ENCODE measurements at regions not wholly inside any gene's neighbourhood (a gene's known extent, or its start where the extent isn't known, plus 50 kb on each side); places are given as distances from the start of the nearest gene placed in this dataset.

DNA sequence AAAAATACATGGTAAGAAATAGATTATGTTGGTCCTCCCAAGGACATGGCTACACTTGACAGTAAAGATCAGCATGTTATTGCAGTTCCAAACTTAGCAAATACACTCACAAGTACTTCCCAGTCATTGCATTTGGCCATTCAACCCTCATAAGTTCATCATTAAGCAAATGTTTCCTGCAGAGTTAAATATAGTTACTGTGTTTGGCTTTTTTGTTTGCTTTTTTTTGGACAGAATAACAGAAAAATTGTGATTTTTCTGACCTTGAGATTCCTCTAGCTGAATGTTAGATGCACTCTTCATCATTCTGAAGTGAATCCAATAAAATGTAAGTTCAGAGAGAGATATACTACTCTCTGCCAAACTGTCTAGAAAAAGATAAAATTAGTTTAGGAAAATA, 295.3 kb downstream of the GPD2 start:
- H3K27me3 ChIP-seq (ENCODE audit: control insufficient read depth in 1 of 2, insufficient read depth in 2 of 2, low read length in 2 of 2), result no peaks in the 10 kb centered on the region
- H3K9ac ChIP-seq (ENCODE audit: low read length), result no peak overlapping the region
- no peaks in the 10 kb centered on the region for H3K9me3 ChIP-seq (ENCODE audit: low read length)
- H3K36me3 ChIP-seq (ENCODE audit: insufficient read depth, low read length), result no peaks in the 10 kb centered on the region
- no peak overlapping the region for H3K27ac ChIP-seq (ENCODE audit: low read depth, low read length)
- no peaks in the 10 kb centered on the region for H3K4me1 ChIP-seq (ENCODE audit: insufficient read depth, low read length)
- no peak overlapping the region for H3K4me3 ChIP-seq (ENCODE audit: low read depth in 1 of 2, low read length in 2 of 2)

DNA sequence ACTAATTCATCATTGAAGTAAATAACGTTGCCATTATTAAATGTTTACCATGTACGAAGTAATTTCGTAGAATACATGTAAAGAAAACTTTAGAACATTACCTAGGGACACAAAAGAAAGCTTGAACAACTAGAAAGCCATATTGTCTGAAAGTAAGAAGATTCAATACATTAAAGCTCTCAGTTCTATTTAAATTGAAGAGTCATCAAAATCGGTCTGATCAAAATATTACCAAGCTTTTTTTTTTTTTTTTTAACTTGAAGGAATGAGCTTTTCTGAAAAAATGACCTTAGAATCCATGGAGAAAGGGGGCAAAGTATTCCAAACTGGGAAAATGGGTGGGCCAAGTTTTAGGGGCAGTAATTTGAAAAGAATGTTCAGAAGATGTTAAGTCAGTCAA, 300.8 kb downstream of the GPD2 start:
- Histone ChIP-seq H3K9ac (ENCODE audit: low read length) (no peak overlapping the region), H3K4me3 (ENCODE audit: low read depth in 1 of 2, low read length in 2 of 2) (no peak overlapping the region), H3K9me3 (ENCODE audit: low read length) (no peaks in the 10 kb centered on the region), H3K27ac (ENCODE audit: low read depth, low read length) (no peak overlapping the region), H3K4me1 (ENCODE audit: insufficient read depth, low read length) (no peaks in the 10 kb centered on the region), H3K27me3 (ENCODE audit: control insufficient read depth in 1 of 2, insufficient read depth in 2 of 2, low read length in 2 of 2) (no peaks in the 10 kb centered on the region), H3K36me3 (ENCODE audit: insufficient read depth, low read length) (no peaks in the 10 kb centered on the region)

DNA sequence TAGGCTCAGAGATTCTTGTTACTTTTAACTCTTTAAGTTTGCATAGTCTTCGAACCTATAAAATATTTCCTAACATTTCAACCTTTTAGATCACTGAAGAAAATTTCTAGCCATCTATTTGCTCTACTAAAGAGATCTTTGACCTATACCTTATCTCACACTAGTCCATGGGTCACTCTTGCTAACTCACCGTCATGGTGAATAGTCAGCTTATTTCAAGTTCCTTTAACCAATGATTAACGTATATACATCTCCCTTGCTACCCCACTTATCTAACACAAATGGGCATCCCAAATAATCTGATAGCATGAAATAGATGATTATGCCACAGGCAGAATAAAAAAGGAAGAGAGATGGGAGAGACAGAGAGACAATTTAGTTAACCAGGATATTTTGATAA, 303.1 kb downstream of the GPD2 start:
- Histone ChIP-seq H3K4me1 (ENCODE audit: insufficient read depth, low read length) (no peaks in the 10 kb centered on the region), H3K9ac (ENCODE audit: low read length) (no peak overlapping the region), H3K27ac (ENCODE audit: low read depth, low read length) (no peak overlapping the region), H3K4me3 (ENCODE audit: low read depth in 1 of 2, low read length in 2 of 2) (no peak overlapping the region), H3K36me3 (ENCODE audit: insufficient read depth, low read length) (no peaks in the 10 kb centered on the region), H3K9me3 (ENCODE audit: low read length) (no peaks in the 10 kb centered on the region), H3K27me3 (ENCODE audit: control insufficient read depth in 1 of 2, insufficient read depth in 2 of 2, low read length in 2 of 2) (no peaks in the 10 kb centered on the region)

DNA sequence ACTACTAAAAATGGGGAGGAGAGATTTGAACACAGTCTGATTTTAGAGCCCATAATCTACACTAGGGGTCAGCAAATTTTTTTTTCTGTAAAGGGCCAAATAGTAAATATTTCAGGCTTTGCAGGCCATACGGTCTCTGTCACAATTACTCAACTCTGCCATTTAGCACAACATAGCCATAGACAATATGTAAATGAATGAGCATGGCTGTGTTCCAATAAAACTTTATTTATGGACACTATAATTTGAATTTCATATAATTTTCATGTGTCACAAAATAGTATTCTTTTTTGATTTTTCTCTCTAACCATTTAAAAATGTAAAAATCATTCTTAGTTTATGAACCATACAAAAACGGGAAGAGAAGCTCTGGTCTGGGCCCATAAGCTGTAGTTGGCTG, 309.4 kb downstream of the GPD2 start:
- Histone ChIP-seq H3K9me3 (ENCODE audit: low read length) (no peaks in the 10 kb centered on the region), H3K36me3 (ENCODE audit: insufficient read depth, low read length) (no peaks in the 10 kb centered on the region), H3K4me3 (ENCODE audit: low read depth in 1 of 2, low read length in 2 of 2) (no peak overlapping the region), H3K27ac (ENCODE audit: low read depth, low read length) (no peak overlapping the region), H3K27me3 (ENCODE audit: control insufficient read depth in 1 of 2, insufficient read depth in 2 of 2, low read length in 2 of 2) (no peaks in the 10 kb centered on the region), H3K9ac (ENCODE audit: low read length) (no peak overlapping the region), H3K4me1 (ENCODE audit: insufficient read depth, low read length) (no peaks in the 10 kb centered on the region)

DNA sequence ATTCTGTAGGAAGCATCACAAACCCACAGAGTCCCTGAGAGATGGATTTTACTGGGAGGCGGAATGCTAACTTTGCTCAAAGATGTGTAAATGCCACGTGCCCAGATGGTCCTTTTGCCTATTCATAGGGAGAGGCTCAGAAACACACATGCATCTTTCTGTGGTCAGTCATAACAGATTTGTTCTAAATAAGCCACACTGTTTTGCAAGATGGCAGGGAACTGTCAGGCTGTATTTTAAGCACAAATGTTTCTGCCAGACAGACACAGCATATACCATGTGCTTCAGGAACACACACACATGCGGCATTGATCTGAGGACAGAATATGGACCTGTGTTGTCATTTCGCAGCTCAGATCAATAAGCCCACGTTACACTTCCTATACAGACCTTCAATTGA, 312.0 kb downstream of the GPD2 start:
- Histone ChIP-seq H3K36me3 (ENCODE audit: insufficient read depth, low read length) (no peaks in the 10 kb centered on the region), H3K9ac (ENCODE audit: low read length) (no peak overlapping the region), H3K27ac (ENCODE audit: low read depth, low read length) (no peak overlapping the region), H3K9me3 (ENCODE audit: low read length) (no peaks in the 10 kb centered on the region), H3K4me1 (ENCODE audit: insufficient read depth, low read length) (no peaks in the 10 kb centered on the region), H3K4me3 (ENCODE audit: low read depth in 1 of 2, low read length in 2 of 2) (no peak overlapping the region), H3K27me3 (ENCODE audit: control insufficient read depth in 1 of 2, insufficient read depth in 2 of 2, low read length in 2 of 2) (no peaks in the 10 kb centered on the region)

DNA sequence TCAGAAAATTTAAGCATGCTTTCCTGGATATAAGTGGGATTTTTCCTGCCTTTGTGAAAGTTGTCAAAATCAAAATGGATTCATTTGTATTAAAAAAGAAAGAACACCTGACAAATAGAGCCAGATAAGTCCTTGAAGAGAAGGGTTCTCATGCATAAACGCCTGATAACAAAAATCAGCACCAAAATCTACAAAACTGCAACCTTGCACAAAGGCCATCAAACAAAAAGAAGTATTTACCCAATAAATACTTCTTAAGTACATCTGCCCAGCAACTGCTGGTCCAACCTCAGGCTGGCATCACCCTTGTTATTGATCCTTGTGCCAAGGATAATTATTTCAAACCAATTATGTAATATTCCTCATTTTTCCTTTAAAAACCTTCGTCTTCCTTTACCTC, 315.9 kb downstream of the GPD2 start:
- no peak overlapping the region for H3K9ac ChIP-seq (ENCODE audit: low read length)
- no peak overlapping the region for H3K4me3 ChIP-seq (ENCODE audit: low read depth in 1 of 2, low read length in 2 of 2)
- H3K9me3 ChIP-seq (ENCODE audit: low read length), result no peaks in the 10 kb centered on the region
- no peaks in the 10 kb centered on the region for H3K27me3 ChIP-seq (ENCODE audit: control insufficient read depth in 1 of 2, insufficient read depth in 2 of 2, low read length in 2 of 2)
- no peaks in the 10 kb centered on the region for H3K4me1 ChIP-seq (ENCODE audit: insufficient read depth, low read length)
- no peak overlapping the region for H3K27ac ChIP-seq (ENCODE audit: low read depth, low read length)
- H3K36me3 ChIP-seq (ENCODE audit: insufficient read depth, low read length), result no peaks in the 10 kb centered on the region

DNA sequence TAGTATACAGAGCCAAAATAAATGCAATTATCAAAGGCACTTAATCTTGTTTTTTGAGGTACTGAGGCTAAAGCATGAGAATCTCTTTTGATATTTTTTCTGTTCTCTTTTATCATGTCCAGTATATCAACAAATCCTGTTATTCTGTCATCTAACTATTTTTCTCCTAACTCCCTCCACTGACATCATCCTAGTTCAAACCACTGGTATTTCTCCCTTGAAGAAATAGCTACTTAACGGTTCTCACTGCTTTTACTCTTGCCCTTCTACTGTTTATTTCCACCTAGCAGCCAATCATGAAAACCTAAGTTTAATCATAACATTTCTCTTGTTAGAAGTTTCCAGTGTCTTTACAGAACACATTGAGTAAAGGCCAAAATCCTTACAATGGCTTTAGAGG, 317.6 kb downstream of the GPD2 start:
- Histone ChIP-seq H3K4me1 (ENCODE audit: insufficient read depth, low read length) (no peaks in the 10 kb centered on the region), H3K9me3 (ENCODE audit: low read length) (no peaks in the 10 kb centered on the region), H3K9ac (ENCODE audit: low read length) (no peak overlapping the region), H3K27me3 (ENCODE audit: control insufficient read depth in 1 of 2, insufficient read depth in 2 of 2, low read length in 2 of 2) (no peaks in the 10 kb centered on the region), H3K27ac (ENCODE audit: low read depth, low read length) (no peak overlapping the region), H3K4me3 (ENCODE audit: low read depth in 1 of 2, low read length in 2 of 2) (no peak overlapping the region), H3K36me3 (ENCODE audit: insufficient read depth, low read length) (no peaks in the 10 kb centered on the region)

DNA sequence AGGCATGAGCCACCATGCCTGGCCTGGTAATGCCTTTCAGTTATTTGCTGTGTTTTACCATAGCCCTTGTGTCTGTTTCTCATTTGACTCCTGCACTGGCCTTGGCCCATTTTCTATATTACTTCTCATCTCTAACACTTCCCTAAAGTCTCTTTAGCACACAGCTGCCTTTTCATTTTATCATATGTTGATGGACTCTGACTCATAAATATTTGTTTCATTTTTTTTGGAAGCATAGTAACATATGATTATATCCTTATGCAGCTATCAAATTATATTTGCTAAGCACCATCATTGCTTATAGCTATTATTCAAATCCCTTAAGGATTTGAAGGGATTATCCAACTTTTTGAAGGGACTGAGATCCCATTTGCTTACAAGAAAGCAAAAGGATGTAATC, 320.3 kb downstream of the GPD2 start:
- Histone ChIP-seq H3K27me3 (ENCODE audit: control insufficient read depth in 1 of 2, insufficient read depth in 2 of 2, low read length in 2 of 2) (no peaks in the 10 kb centered on the region), H3K4me3 (ENCODE audit: low read depth in 1 of 2, low read length in 2 of 2) (no peak overlapping the region), H3K4me1 (ENCODE audit: insufficient read depth, low read length) (no peaks in the 10 kb centered on the region), H3K36me3 (ENCODE audit: insufficient read depth, low read length) (no peaks in the 10 kb centered on the region), H3K9me3 (ENCODE audit: low read length) (no peaks in the 10 kb centered on the region), H3K27ac (ENCODE audit: low read depth, low read length) (no peak overlapping the region), H3K9ac (ENCODE audit: low read length) (no peak overlapping the region)

DNA sequence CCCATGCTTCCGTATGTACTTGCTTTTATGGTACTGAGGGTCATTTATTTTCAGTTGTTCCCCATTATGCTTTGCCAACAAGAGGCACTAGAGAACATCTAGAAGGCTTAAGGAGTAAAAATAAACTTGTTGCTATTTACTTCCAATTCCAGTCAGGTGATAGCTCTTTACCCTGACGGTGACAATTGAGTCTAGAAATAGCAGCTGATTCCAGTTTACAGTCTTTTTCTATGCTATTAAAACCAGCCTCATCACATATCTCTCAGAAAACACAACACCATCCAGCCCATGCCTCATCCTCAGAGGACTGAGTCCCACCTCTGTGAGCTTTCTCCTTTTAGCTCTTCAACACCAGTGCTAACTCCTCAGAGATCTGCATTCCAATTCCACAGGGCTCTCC, 327.0 kb downstream of the GPD2 start:
- no peak overlapping the region for H3K4me3 ChIP-seq (ENCODE audit: low read depth in 1 of 2, low read length in 2 of 2)
- H3K36me3 ChIP-seq (ENCODE audit: insufficient read depth, low read length), result no peaks in the 10 kb centered on the region
- H3K27ac ChIP-seq (ENCODE audit: low read depth, low read length), result no peak overlapping the region
- H3K27me3 ChIP-seq (ENCODE audit: control insufficient read depth in 1 of 2, insufficient read depth in 2 of 2, low read length in 2 of 2), result no peaks in the 10 kb centered on the region
- no peaks in the 10 kb centered on the region for H3K9me3 ChIP-seq (ENCODE audit: low read length)
- no peak overlapping the region for H3K9ac ChIP-seq (ENCODE audit: low read length)
- H3K4me1 ChIP-seq (ENCODE audit: insufficient read depth, low read length), result no peaks in the 10 kb centered on the region

DNA sequence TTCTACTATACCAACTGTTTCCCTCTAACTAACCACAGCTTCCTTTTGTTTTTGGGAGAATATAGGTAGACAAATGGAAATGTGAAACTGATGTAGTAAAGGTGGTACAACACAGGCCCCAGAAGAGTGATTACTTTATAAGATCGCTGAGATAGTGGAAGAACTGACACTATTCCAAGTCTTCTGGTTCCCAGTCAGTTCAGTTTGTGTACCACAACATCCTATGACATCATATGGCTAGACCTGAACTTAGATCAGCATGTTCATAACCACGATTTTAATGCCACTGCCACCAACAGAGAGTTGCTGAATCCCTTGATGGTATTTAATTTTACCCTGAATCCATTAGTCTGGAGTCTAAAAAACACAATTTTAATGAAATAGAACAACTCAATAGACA, 328.9 kb downstream of the GPD2 start:
- Histone ChIP-seq H3K9me3 (ENCODE audit: low read length) (no peaks in the 10 kb centered on the region), H3K4me3 (ENCODE audit: low read depth in 1 of 2, low read length in 2 of 2) (no peak overlapping the region), H3K36me3 (ENCODE audit: insufficient read depth, low read length) (no peaks in the 10 kb centered on the region), H3K27ac (ENCODE audit: low read depth, low read length) (no peak overlapping the region), H3K4me1 (ENCODE audit: insufficient read depth, low read length) (no peaks in the 10 kb centered on the region), H3K27me3 (ENCODE audit: control insufficient read depth in 1 of 2, insufficient read depth in 2 of 2, low read length in 2 of 2) (no peaks in the 10 kb centered on the region), H3K9ac (ENCODE audit: low read length) (no peak overlapping the region)

DNA sequence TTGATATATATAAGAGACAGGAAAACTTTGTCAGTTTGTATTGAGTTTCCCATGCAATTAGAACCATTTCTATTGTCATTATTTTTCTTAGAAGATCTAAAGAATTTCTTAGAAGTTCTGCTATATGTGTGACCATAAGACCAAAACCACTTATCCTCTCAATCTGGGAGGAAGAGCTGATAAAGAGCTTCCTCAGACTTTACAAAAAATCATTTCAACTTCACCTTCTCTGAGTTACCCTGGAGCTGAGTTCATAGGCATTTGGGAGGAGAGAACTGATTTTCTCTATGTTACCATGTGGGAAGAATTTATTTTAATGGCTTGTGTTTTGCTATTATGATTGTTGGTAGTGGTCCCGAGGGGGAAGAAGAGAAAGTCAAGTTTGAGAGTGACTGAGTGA, 329.3 kb downstream of the GPD2 start:
- Histone ChIP-seq H3K27me3 (ENCODE audit: control insufficient read depth in 1 of 2, insufficient read depth in 2 of 2, low read length in 2 of 2) (no peaks in the 10 kb centered on the region), H3K4me3 (ENCODE audit: low read depth in 1 of 2, low read length in 2 of 2) (no peak overlapping the region), H3K9ac (ENCODE audit: low read length) (no peak overlapping the region), H3K9me3 (ENCODE audit: low read length) (no peaks in the 10 kb centered on the region), H3K36me3 (ENCODE audit: insufficient read depth, low read length) (no peaks in the 10 kb centered on the region), H3K4me1 (ENCODE audit: insufficient read depth, low read length) (no peaks in the 10 kb centered on the region), H3K27ac (ENCODE audit: low read depth, low read length) (no peak overlapping the region)

DNA sequence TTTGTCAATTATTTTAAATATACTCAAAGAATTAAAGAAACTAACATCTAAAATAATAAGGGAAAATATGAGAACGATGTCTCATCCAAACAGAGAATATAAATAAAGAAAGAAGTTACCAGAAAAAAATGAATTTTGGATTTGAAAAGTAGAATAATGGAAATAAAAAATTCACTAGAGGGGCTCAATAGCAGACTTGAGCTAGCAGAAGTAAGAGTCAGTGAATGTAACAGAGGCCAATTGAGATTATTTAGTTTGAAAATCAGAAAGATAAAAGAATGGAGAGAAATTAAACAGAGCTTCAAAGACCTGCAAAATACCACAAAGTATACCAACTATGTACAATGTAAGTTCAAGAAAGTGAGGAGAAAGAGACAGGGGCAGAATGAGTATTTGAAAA, 333.6 kb downstream of the GPD2 start:
- no peak overlapping the region for H3K9ac ChIP-seq (ENCODE audit: low read length)
- H3K9me3 ChIP-seq (ENCODE audit: low read length), result no peaks in the 10 kb centered on the region
- no peak overlapping the region for H3K27ac ChIP-seq (ENCODE audit: low read depth, low read length)
- no peak overlapping the region for H3K4me3 ChIP-seq (ENCODE audit: low read depth in 1 of 2, low read length in 2 of 2)
- no peaks in the 10 kb centered on the region for H3K27me3 ChIP-seq (ENCODE audit: control insufficient read depth in 1 of 2, insufficient read depth in 2 of 2, low read length in 2 of 2)
- no peaks in the 10 kb centered on the region for H3K4me1 ChIP-seq (ENCODE audit: insufficient read depth, low read length)
- H3K36me3 ChIP-seq (ENCODE audit: insufficient read depth, low read length), result no peaks in the 10 kb centered on the region
